H1 (cell line): ENCODE measurements at regions not wholly inside any gene's neighbourhood (a gene's known extent, or its start where the extent isn't known, plus 50 kb on each side); places are given as distances from the start of the nearest gene placed in this dataset.

Experiments used
- EP300 ChIP-seq, 2 experiments: IDR thresholded peaks; 1 replicate in 1 of 2; 2 replicates in 1 of 2; pipeline ENCODE4 v1.6.1; 2011 to 2012; ENCODE audit warnings: low read depth in 2 of 2, low read length in 2 of 2, mild to moderate bottlenecking in 2 of 2, borderline replicate concordance in 1 of 2, inconsistent platforms in 1 of 2, moderate library complexity in 1 of 2
- HDAC6 ChIP-seq: IDR thresholded peaks from one replicate; pipeline ENCODE4 v1.7.1; 2012; ENCODE audit warnings: low read depth, mild to moderate bottlenecking, inconsistent platforms, low read length, moderate library complexity

DNA sequence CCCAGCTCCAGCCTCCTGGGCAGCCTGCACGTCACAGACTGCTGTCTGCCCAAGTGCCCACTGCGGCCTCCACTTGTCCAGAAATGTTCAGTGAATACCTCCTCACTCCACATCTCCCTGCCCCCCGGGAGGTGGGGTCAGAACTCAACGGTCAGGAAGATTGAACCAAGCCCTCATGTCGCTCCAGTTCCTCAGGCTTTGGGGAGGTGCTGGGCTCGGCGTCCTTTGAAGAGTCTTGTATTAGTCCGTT is 82.4 kb upstream of the LRPAP1 start (continued):
- no peak for TF ChIP-seq EP300 (IDR thresholded peaks at IDR 0.05; ENCODE audit: borderline replicate concordance in 1 of 2, low read depth in 2 of 2, low read length in 2 of 2)
- no peak for TF ChIP-seq HDAC6
